Breast epithelium (tissue), 3 donors: ENCODE measurements at regions not wholly inside any gene's neighbourhood (a gene's known extent, or its start where the extent isn't known, plus 50 kb on each side); places are given as distances from the start of the nearest gene placed in this dataset.

Experiments
- POLR2A ChIP-seq: fragments of 450-650 bp; IDR thresholded peaks from one replicate; pipeline ENCODE4 v1.6.1; 2016; ENCODE audit warnings: antibody characterized with exemption, mild to moderate bottlenecking, moderate library complexity
- TF ChIP-seq, protein P1 (sequence below), 3 donors: fragments of 450-650 bp; IDR thresholded peaks; one replicate each; pipeline ENCODE4 v1.5.1; 2016 to 2017; ENCODE audit warnings: antibody characterized with exemption in 3 of 3, mild to moderate bottlenecking in 3 of 3, moderate library complexity in 3 of 3

DNA sequence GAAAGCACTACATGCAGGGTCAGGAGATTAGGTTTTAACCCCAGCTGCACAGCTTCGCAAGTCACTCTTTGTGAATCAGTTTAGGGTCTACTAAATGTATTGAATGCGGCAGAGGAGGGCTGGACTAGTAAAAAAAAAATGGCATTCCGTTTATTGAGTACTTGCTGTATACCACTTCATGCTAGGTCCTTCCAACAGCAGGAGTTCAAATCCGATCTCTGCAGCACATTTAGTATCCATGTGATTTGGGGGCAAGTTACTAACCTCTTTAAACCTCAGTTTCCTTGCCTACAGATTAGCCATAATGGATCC lies 204.4 kb downstream of the SNCAIP start:
- TF ChIP-seq, protein P1, sequence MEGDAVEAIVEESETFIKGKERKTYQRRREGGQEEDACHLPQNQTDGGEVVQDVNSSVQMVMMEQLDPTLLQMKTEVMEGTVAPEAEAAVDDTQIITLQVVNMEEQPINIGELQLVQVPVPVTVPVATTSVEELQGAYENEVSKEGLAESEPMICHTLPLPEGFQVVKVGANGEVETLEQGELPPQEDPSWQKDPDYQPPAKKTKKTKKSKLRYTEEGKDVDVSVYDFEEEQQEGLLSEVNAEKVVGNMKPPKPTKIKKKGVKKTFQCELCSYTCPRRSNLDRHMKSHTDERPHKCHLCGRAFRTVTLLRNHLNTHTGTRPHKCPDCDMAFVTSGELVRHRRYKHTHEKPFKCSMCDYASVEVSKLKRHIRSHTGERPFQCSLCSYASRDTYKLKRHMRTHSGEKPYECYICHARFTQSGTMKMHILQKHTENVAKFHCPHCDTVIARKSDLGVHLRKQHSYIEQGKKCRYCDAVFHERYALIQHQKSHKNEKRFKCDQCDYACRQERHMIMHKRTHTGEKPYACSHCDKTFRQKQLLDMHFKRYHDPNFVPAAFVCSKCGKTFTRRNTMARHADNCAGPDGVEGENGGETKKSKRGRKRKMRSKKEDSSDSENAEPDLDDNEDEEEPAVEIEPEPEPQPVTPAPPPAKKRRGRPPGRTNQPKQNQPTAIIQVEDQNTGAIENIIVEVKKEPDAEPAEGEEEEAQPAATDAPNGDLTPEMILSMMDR (IDR thresholded peaks at IDR 0.05), result no peak
- no peak for TF ChIP-seq POLR2A
